Neural cell (in vitro differentiated cells): ENCODE measurements at regions not wholly inside any gene's neighbourhood (a gene's known extent, or its start where the extent isn't known, plus 50 kb on each side); places are given as distances from the start of the nearest gene placed in this dataset.

Source experiments
- H2AFZ ChIP-seq: fragments of 200-600, 300-800 bp; sonication (generic), shearing (Covaris generic); 2 replicates; pipeline ENCODE4 v1.6.0; 2014; ENCODE audit warnings: low read depth, mild to moderate bottlenecking, antibody characterized with exemption, low read length, moderate library complexity
- H3F3A ChIP-seq: fragments of 200-600 bp; shearing (Covaris generic); 2 replicates; pipeline ENCODE4 v1.6.1; 2016; ENCODE audit warnings: mild to moderate bottlenecking, moderate library complexity, mixed read lengths, antibody characterized with exemption, low read length; ENCODE audit not compliant: insufficient read depth, poor library complexity, severe bottlenecking
- H3K27ac ChIP-seq: fragments of 200-600, 300-800 bp; sonication (generic), shearing (Covaris generic); 2 replicates; pipeline ENCODE4 v1.5.1; 2014; ENCODE audit warnings: mild to moderate bottlenecking, low read length, moderate library complexity
- H3K27me3 ChIP-seq: fragments of 300-800, 200-600 bp; sonication (generic), shearing (Covaris generic); 2 replicates; pipeline ENCODE4 v1.6.0; 2014; ENCODE audit warnings: mild to moderate bottlenecking, low read depth, low read length, moderate library complexity; ENCODE audit not compliant: insufficient read depth
- H3K36me3 ChIP-seq: fragments of 300-800, 200-600 bp; sonication (generic), shearing (Covaris generic); 2 replicates; pipeline ENCODE4 v1.5.1; 2014; ENCODE audit warnings: mild to moderate bottlenecking, antibody characterized with exemption, low read length, moderate library complexity; ENCODE audit not compliant: insufficient read depth
- H3K4me2 ChIP-seq: fragments of 300-800, 200-600 bp; sonication (generic), shearing (Covaris generic); 2 replicates; pipeline ENCODE4 v1.6.0; 2014; ENCODE audit warnings: mild to moderate bottlenecking, low read length
- H3K4me3 ChIP-seq: fragments of 300-800, 200-600 bp; sonication (generic), shearing (Covaris generic); 2 replicates; pipeline ENCODE4 v1.5.1; 2014; ENCODE audit warnings: mild to moderate bottlenecking, low read length, moderate library complexity
- H3K79me2 ChIP-seq: fragments of 200-600 bp; shearing (Covaris generic); replicated peaks from 2 replicates; pipeline ENCODE4 v1.6.0; 2014; ENCODE audit warnings: mild to moderate bottlenecking, low read length, moderate library complexity; ENCODE audit not compliant: insufficient read depth
- H3K9ac ChIP-seq: fragments of 300-800, 200-600 bp; sonication (generic), shearing (Covaris generic); 2 replicates; pipeline ENCODE4 v1.6.1; 2016; ENCODE audit warnings: mild to moderate bottlenecking, low read length, mixed read lengths
- H3K9me2 ChIP-seq: fragments of 200-600 bp; shearing (Covaris generic); 2 replicates; pipeline ENCODE4 v1.6.1; 2016; ENCODE audit warnings: mild to moderate bottlenecking, low read length, mixed read lengths; ENCODE audit not compliant: insufficient read depth
- H3K9me3 ChIP-seq: fragments of 200-600, 300-800 bp; sonication (generic), shearing (Covaris generic); 2 replicates; pipeline ENCODE4 v1.6.1; 2016; ENCODE audit warnings: mild to moderate bottlenecking, mixed run types, low read length, moderate library complexity, mixed read lengths
- H4K20me1 ChIP-seq: fragments of 200-600 bp; shearing (Covaris generic); 2 replicates; pipeline ENCODE4 v1.6.1; 2016; ENCODE audit warnings: mild to moderate bottlenecking, mixed run types; ENCODE audit not compliant: insufficient read depth
- EP300 ChIP-seq: fragments of 450-650 bp; conservative IDR thresholded peaks from 2 replicates; pipeline ENCODE4 v1.6.1; 2014; ENCODE audit warnings: antibody characterized with exemption, mild to moderate bottlenecking, moderate library complexity; ENCODE audit not compliant: poor library complexity, severe bottlenecking
- EZH2 ChIP-seq: fragments of 200-600, 300-800 bp; shearing (Covaris generic), sonication (generic); IDR thresholded peaks from 2 replicates; pipeline ENCODE4 v1.6.1; 2014; ENCODE audit warnings: antibody characterized with exemption, low read length, borderline replicate concordance, mild to moderate bottlenecking; ENCODE audit not compliant: insufficient read depth, poor library complexity, severe bottlenecking
- MXI1 ChIP-seq: fragments of 450-650 bp; conservative IDR thresholded peaks from 2 replicates; pipeline ENCODE4 v1.6.1; 2014; ENCODE audit warnings: antibody characterized with exemption, mild to moderate bottlenecking; ENCODE audit not compliant: poor library complexity, severe bottlenecking
- POLR2AphosphoS5 ChIP-seq: IDR thresholded peaks from 2 replicates; pipeline ENCODE4 v1.6.1; 2012
- RAD21 ChIP-seq: fragments of 450-650 bp; conservative IDR thresholded peaks from 2 replicates; pipeline ENCODE4 v1.6.1; 2014; ENCODE audit warnings: antibody characterized with exemption, mild to moderate bottlenecking, moderate library complexity
- SMC3 ChIP-seq: fragments of 450-650 bp; conservative IDR thresholded peaks from 2 replicates; pipeline ENCODE4 v1.6.1; 2014; ENCODE audit warnings: antibody characterized with exemption, mild to moderate bottlenecking, moderate library complexity; ENCODE audit not compliant: poor library complexity
- TAF1 ChIP-seq: IDR thresholded peaks from 2 replicates; pipeline ENCODE4 v1.6.1; 2012; ENCODE audit warnings: low read depth
- TF ChIP-seq, protein P1 (sequence below): fragments of 450-650 bp; IDR thresholded peaks from 2 replicates; pipeline ENCODE4 v1.5.1; 2014; ENCODE audit warnings: antibody characterized with exemption, mild to moderate bottlenecking, moderate library complexity; ENCODE audit not compliant: poor library complexity, severe bottlenecking
- TF ChIP-seq, protein P2 (sequence below): IDR thresholded peaks from 2 replicates; pipeline ENCODE4 v1.6.1; 2012; ENCODE audit warnings: borderline replicate concordance

DNA sequence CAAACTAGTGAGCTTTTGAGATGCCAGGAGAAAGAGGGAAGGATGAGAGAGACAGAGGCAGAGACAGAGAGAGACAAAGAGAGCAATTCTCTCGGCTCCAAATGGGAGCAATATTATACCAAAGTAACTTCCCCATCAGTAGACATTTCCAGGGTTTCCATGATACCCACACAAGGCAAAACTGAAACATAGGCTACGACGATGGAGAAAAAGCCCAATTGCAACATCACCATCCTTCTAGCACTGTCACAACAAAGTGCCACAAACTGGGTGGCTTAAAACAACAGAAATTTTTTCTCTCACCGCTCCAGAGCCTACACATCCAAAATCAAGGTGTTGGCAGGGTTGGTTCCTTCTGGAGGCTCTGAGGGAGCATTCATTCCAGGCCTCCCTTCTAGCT is 81.4 kb downstream of the KCTD12 start:
- no peak overlapping the region for H3K4me3 ChIP-seq

DNA sequence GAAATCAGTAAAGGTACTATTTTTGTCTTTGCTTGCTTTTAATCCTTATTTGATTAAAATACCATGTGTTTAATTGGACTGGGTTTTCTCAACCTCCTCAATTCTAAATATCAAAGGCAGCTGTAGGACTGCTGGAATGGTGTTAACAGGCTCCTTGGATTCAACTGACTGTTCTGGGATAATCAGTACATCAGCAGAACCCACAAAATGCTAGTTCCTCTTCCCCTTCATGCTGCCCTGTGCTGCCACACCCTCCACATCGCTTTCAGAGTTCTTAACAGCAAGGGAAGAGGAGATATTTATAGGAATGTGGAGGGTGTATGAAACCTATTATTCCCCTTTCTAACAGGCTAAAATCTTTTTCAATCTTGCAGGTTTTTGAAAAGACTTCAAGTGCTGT is 82.4 kb downstream of the KCTD12 start:
- H3F3A ChIP-seq: no peaks in the 10 kb centered on the region
- no peaks in the 10 kb centered on the region for H3K9me3 ChIP-seq
- no peaks in the 10 kb centered on the region for H3K36me3 ChIP-seq
- no peaks in the 10 kb centered on the region for H3K9me2 ChIP-seq
- no peak overlapping the region for H3K27ac ChIP-seq
- H2AFZ ChIP-seq: no peak overlapping the region
- no peak overlapping the region for H3K9ac ChIP-seq
- no peaks in the 10 kb centered on the region for H3K79me2 ChIP-seq
- no peak overlapping the region for H3K4me3 ChIP-seq
- H3K4me2 ChIP-seq: no peak overlapping the region
- H4K20me1 ChIP-seq: no peaks in the 10 kb centered on the region
- no peaks in the 10 kb centered on the region for H3K27me3 ChIP-seq
- no peak for TF ChIP-seq POLR2AphosphoS5
- no peak for TF ChIP-seq EZH2
- TF ChIP-seq EP300: no peak

More for the DNA sequence above, 81.4 kb downstream of the KCTD12 start:
- H4K20me1 ChIP-seq: no peaks in the 10 kb centered on the region
- H3F3A ChIP-seq: no peaks in the 10 kb centered on the region
- H2AFZ ChIP-seq: no peak overlapping the region
- TF ChIP-seq, protein P1, sequence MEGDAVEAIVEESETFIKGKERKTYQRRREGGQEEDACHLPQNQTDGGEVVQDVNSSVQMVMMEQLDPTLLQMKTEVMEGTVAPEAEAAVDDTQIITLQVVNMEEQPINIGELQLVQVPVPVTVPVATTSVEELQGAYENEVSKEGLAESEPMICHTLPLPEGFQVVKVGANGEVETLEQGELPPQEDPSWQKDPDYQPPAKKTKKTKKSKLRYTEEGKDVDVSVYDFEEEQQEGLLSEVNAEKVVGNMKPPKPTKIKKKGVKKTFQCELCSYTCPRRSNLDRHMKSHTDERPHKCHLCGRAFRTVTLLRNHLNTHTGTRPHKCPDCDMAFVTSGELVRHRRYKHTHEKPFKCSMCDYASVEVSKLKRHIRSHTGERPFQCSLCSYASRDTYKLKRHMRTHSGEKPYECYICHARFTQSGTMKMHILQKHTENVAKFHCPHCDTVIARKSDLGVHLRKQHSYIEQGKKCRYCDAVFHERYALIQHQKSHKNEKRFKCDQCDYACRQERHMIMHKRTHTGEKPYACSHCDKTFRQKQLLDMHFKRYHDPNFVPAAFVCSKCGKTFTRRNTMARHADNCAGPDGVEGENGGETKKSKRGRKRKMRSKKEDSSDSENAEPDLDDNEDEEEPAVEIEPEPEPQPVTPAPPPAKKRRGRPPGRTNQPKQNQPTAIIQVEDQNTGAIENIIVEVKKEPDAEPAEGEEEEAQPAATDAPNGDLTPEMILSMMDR: no peak
- TF ChIP-seq RAD21 (no peak), EP300 (no peak), EZH2 (no peak), TAF1 (no peak), MXI1 (no peak), POLR2AphosphoS5 (no peak), SMC3 (no peak)
- TF ChIP-seq, protein P2, sequence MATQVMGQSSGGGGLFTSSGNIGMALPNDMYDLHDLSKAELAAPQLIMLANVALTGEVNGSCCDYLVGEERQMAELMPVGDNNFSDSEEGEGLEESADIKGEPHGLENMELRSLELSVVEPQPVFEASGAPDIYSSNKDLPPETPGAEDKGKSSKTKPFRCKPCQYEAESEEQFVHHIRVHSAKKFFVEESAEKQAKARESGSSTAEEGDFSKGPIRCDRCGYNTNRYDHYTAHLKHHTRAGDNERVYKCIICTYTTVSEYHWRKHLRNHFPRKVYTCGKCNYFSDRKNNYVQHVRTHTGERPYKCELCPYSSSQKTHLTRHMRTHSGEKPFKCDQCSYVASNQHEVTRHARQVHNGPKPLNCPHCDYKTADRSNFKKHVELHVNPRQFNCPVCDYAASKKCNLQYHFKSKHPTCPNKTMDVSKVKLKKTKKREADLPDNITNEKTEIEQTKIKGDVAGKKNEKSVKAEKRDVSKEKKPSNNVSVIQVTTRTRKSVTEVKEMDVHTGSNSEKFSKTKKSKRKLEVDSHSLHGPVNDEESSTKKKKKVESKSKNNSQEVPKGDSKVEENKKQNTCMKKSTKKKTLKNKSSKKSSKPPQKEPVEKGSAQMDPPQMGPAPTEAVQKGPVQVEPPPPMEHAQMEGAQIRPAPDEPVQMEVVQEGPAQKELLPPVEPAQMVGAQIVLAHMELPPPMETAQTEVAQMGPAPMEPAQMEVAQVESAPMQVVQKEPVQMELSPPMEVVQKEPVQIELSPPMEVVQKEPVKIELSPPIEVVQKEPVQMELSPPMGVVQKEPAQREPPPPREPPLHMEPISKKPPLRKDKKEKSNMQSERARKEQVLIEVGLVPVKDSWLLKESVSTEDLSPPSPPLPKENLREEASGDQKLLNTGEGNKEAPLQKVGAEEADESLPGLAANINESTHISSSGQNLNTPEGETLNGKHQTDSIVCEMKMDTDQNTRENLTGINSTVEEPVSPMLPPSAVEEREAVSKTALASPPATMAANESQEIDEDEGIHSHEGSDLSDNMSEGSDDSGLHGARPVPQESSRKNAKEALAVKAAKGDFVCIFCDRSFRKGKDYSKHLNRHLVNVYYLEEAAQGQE: no peak
- no peak overlapping the region for H3K4me2 ChIP-seq
- H3K9me2 ChIP-seq: no peaks in the 10 kb centered on the region
- H3K79me2 ChIP-seq: no peaks in the 10 kb centered on the region
- no peaks in the 10 kb centered on the region for H3K36me3 ChIP-seq
- H3K9me3 ChIP-seq: no peaks in the 10 kb centered on the region
- H3K9ac ChIP-seq: no peak overlapping the region
- no peak overlapping the region for H3K27ac ChIP-seq
- no peaks in the 10 kb centered on the region for H3K27me3 ChIP-seq

DNA sequence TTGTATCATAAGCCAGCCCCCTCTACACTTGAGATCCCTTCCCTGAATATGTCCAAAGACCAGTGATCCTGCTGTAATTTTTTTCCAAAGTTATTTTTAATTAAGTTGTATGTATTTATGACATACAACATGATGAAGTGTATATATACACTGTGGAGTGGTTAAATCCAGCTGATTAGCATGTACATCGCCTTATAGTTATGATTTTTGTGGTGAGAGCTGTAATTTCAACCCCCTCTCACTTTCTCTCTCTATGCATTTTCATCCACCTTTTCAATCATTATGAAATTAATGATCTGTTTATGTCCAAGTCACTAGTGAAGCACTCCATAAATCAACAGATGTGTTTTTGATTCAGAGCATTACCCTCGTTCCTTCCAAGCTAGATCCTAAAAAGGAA is 85.3 kb downstream of the KCTD12 start:
- TF ChIP-seq SMC3 (no peak), POLR2AphosphoS5 (no peak), RAD21 (no peak), EP300 (no peak), EZH2 (no peak), MXI1 (no peak), TAF1 (no peak)
- TF ChIP-seq, protein P1: no peak
- TF ChIP-seq, protein P2: no peak
- Histone ChIP-seq H3K27me3 (no peaks in the 10 kb centered on the region), H3F3A (no peaks in the 10 kb centered on the region), H3K9me3 (no peaks in the 10 kb centered on the region), H3K36me3 (no peaks in the 10 kb centered on the region), H3K4me2 (no peak overlapping the region), H3K9me2 (no peaks in the 10 kb centered on the region), H4K20me1 (no peaks in the 10 kb centered on the region), H2AFZ (no peak overlapping the region), H3K9ac (no peak overlapping the region), H3K27ac (no peak overlapping the region), H3K4me3 (no peak overlapping the region), H3K79me2 (no peaks in the 10 kb centered on the region)
